Activated T-cell treated with anti-CD3 and anti-CD28 coated beads, Interleukin-2, amount 50 U/mL, for 72 hours (primary cell): ENCODE measurements at regions not wholly inside any gene's neighbourhood (a gene's known extent, or its start where the extent isn't known, plus 50 kb on each side); places are given as distances from the start of the nearest gene placed in this dataset.

ENCODE experiments used
- ATAC-seq, 2 donors: fragments of 150-1000 bp; cut with Tn5 transposase; replicated peaks in 1 of 2; 2 replicates each; pipeline ENCODE4 v1.10.0; 2021; ENCODE audit warnings: moderate library complexity in 2 of 2, mild to moderate bottlenecking in 1 of 2
- DNase-seq, 2 donors: peaks; one replicate each; pipeline ENCODE4 v3.0.0; 2021 to 2022; ENCODE audit warnings: mixed read lengths in 1 of 2
- H3K27ac Mint-ChIP-seq: one replicate; pipeline ENCODE4 v1.8.0; 2022; ENCODE audit warnings: mild to moderate bottlenecking, moderate library complexity, mixed read lengths
- H3K27me3 Mint-ChIP-seq: one replicate; pipeline ENCODE4 v1.8.0; 2022; ENCODE audit warnings: low read depth, mixed read lengths
- H3K36me3 Mint-ChIP-seq, 2 donors: one replicate each; pipeline ENCODE4 v1.8.0; 2022; ENCODE audit warnings: mixed read lengths in 2 of 2, mild to moderate bottlenecking in 1 of 2; ENCODE audit not compliant: insufficient read depth in 2 of 2
- H3K4me1 Mint-ChIP-seq: one replicate; pipeline ENCODE4 v1.8.0; 2022; ENCODE audit warnings: low read depth, mixed read lengths
- H3K4me3 Mint-ChIP-seq, 2 donors: one replicate each; pipeline ENCODE4 v1.8.0; 2022; ENCODE audit warnings: mild to moderate bottlenecking in 2 of 2, mixed read lengths in 2 of 2, moderate library complexity in 2 of 2
- H3K9me3 Mint-ChIP-seq, 2 donors: one replicate each; pipeline ENCODE4 v1.8.0; 2022; ENCODE audit warnings: mixed read lengths in 2 of 2

DNA sequence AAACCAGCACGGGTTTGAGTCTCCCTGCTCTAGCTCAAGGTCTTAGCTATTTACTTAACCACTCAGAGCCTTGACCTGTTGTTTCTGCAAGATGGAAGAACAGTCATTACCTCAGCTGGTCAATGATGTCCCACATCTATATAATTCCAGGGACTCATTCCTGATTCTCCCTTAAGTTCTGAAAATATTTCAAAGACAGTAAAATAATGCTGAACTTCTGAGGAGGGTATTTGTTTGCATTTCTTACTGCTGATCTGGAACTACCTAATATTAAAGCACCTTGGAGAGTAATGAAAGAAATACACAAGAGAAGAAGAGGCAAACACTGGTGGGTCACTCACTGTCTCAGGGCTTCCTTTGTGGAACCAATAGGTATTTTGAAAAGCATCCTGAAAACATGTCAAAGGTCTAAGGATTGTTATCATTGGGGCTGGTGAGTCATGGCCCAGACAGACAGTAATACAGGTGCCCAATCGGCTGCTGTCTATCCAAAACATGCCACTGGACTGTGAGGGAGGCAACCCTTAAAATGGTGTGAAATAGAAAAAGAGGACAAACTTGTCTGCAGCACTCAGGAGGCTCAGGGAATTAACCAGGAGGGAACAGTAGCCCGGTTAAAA is 88.7 kb upstream of the EGLN3 start:
- Mint-ChIP-seq H3K27me3 (peaks cover 16% of the 10 kb centered on the region), H3K9me3 (no peaks in the 10 kb centered on the region), H3K36me3 (peaks cover 0 to 2% of the 10 kb centered on the region in 2 donors), H3K27ac (no peak overlapping the region), H3K4me3 (no peak overlapping the region), H3K4me1 (peaks cover 26% of the 10 kb centered on the region)
- ATAC-seq = no peak
- DNase-seq = no peak

DNA sequence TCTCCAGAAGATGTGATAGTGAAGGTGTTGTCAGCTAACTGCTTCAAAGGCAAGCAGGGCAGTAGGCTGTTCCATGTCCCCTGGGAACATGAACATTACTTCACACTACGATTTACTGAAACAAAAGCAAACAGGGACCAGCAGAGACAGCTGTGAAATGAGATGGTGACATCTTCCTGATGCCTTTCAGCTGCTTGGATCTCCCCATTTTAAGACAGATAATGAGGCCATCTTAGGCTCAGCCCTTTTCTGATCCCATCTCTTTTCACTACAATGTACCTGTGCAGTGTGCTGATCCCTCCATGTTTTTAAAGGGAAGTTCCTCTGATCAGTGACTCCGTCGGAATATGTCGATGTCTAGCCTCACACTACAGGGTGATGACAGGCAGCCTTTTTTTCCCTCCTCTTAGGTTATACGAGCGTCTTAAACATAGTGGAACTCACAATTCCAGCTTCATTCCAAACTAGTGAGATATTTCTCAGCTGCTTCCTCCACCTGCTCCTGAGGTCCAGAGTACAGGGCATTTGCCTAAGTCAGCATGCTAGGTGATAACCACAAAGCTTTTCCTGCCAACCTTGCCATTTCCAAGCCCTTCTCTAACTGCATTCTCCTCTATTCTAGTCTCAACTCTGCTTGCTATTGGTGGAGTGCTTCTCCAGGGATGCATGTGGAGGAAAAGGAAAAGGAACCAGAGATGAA is 87.6 kb upstream of the EGLN3 start:
- Mint-ChIP-seq H3K27ac (no peak overlapping the region), H3K4me1 (peaks cover 15% of the 10 kb centered on the region), H3K27me3 (peaks cover 16% of the 10 kb centered on the region), H3K36me3 (peaks cover 0 to 2% of the 10 kb centered on the region in 2 donors), H3K4me3 (no peak overlapping the region), H3K9me3 (no peaks in the 10 kb centered on the region)
- no peak for ATAC-seq
- no peak for DNase-seq

DNA sequence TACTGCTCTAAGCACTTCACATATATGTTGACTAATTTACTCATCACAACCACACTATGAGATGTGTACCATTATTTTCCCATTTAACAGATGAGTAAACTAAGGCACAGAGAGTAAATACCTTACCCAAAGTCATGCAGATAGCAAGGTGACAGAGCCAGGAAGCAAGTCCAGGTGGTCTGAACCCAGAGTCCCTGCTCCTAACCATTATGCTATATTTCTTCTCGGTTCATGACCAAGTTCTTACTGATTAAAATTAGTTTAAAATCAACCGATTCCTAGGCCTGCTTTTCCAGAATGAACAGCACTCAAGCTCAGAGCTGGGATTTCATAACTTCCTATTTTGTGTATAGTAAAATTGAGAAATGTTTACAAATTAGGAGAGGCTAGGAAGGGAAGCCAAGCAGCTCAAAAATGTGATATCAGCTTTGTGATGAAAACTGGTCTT is 85.5 kb upstream of the EGLN3 start:
- Mint-ChIP-seq H3K27ac (no peak overlapping the region), H3K4me3 (no peak overlapping the region), H3K36me3 (peaks cover 0 to 2% of the 10 kb centered on the region in 2 donors), H3K27me3 (peaks cover 16% of the 10 kb centered on the region), H3K4me1 (no peaks in the 10 kb centered on the region), H3K9me3 (no peaks in the 10 kb centered on the region)
- ATAC-seq (no peak), DNase-seq (no peak)

DNA sequence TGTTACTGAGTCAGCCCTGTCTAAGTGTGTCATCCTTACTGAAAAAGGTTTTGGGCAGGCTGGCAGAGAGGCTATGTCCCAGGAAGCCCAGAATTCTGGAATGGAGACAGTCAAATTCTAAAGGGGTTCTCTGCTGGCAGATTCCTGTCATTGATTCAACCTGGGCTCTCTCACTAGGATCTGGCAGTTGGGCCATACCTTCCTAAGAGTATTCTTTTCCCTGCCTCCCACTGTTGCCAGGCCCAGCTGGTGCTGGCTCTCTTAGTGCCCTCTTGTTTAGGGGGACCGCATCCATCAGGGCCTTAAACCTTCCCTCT is 85.0 kb upstream of the EGLN3 start:
- no peaks in the 10 kb centered on the region for H3K36me3 Mint-ChIP-seq
- no peaks in the 10 kb centered on the region for H3K4me1 Mint-ChIP-seq
- ATAC-seq (no peak), DNase-seq (no peak)
- H3K27me3 Mint-ChIP-seq = peaks cover 16% of the 10 kb centered on the region
- H3K4me3 Mint-ChIP-seq = no peak overlapping the region
- H3K9me3 Mint-ChIP-seq = no peaks in the 10 kb centered on the region
- H3K27ac Mint-ChIP-seq = no peak overlapping the region

DNA sequence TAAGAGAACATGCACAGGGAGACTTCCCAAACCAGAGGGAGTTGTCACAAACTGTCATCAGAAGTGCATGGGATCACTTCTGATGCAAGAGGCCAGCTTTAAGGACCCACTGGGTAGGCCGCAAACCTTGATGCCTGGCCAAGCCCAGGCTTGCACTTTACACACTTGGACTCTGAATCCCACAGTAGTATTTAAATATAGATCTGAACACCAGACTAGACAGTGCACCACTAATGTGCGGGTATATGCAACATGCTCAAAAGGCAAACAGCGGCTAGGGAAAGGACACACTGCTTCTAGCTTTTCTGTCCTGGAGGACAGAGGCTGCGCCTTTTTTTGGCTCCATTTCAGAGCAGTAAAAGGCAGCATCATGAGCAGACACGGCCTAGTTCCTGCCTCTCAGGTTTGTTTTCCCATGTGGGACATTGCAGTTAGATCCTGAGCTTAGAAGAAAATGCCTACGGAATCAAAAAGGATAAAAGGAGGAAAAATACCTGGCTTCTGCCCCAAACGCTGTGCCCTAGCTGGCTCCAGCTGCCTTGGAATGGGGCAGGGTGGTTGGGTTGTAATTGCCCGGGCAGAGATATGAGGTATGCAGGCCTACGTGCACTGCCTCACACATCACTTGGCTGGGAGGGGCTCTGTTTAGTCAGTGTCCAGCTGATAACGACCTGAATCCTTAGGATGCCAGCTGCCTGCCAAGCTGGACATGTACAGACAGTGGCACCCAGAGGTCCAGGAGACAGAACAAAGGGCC is 84.5 kb upstream of the EGLN3 start:
- H3K4me1 Mint-ChIP-seq = no peaks in the 10 kb centered on the region
- peaks cover 16% of the 10 kb centered on the region for H3K27me3 Mint-ChIP-seq
- H3K27ac Mint-ChIP-seq = no peak overlapping the region
- ATAC-seq = no peak
- no peak for DNase-seq
- no peak overlapping the region for H3K4me3 Mint-ChIP-seq
- no peaks in the 10 kb centered on the region for H3K9me3 Mint-ChIP-seq
- H3K36me3 Mint-ChIP-seq = no peaks in the 10 kb centered on the region

DNA sequence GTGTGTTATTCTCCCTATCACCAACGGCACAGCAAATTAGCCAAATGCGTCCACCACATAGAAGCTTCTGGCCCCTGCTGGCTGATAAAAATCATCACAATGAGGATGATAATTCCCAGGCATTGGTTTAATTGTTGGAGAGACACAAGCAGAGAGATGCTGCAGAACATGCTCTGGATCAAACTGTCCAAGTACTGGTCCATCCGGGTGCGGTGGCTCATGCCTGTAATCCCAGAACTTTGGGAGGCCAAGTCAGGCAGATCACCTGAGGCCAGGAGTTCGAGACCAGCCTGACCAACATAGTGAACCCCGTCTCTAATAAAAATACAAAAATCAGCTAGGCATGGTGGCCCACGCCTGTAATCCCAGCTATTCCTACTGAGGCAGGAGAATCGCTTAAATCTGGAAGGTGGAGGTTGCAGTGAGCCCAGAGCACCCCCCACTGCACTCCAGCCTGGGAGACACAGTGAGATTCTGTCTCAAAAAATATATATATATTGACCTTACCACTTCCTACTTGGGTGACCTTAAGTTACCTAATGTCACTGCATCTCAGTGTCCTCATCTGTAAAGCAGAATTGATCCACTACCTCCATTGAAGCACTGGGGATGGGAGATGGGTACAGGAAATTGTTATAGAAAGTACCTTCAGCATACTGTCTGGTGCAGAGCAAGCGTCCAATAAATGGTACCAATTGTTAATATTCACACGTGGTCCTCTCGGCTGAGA is 83.7 kb upstream of the EGLN3 start:
- Mint-ChIP-seq H3K27ac (no peak overlapping the region), H3K4me3 (no peak overlapping the region), H3K36me3 (no peaks in the 10 kb centered on the region), H3K27me3 (peaks cover 14% of the 10 kb centered on the region), H3K9me3 (no peaks in the 10 kb centered on the region), H3K4me1 (no peaks in the 10 kb centered on the region)
- DNase-seq = no peak
- ATAC-seq = no peak

DNA sequence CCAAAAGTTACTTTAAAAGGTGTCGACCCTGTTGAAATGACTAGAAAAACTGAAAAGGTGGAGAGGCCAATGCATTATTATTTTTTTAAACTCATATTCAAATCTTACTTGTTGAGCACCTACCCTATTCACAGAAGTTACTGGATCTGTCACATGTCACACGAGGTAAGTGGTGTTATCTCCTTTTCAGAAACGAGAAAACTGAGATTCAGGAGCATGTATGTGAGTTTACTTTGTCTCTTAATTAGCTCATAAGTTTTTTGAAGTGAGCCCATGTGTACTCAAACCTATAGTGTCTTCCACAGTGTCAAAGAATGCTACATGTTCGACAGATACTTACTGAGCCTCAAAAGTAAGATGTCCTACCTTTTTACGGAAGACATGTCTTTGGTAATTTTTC is 81.8 kb upstream of the EGLN3 start:
- H3K27me3 Mint-ChIP-seq = no peaks in the 10 kb centered on the region
- no peak for ATAC-seq

DNA sequence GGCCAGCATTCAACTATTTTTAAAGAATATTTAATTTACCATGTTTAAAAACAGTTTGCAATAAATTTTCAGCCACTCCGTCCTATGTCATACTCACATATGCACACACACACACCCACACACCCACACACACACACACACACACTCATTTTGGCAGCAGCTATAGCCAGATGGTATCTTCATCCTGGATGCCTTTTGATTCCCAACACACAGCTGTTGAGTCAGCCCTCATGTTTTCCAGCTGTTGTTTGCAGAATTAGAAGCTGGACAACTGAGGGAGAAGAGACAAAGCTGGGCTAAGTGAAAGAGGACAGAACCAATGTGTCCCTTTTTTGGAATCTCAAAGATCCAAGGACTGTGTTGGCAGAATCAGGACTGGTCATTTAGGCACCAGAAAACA is 80.0 kb upstream of the EGLN3 start:
- H3K27me3 Mint-ChIP-seq = no peaks in the 10 kb centered on the region
- no peaks in the 10 kb centered on the region for H3K9me3 Mint-ChIP-seq
- no peaks in the 10 kb centered on the region for H3K4me1 Mint-ChIP-seq
- no peaks in the 10 kb centered on the region for H3K36me3 Mint-ChIP-seq
- ATAC-seq = no peak
- no peak overlapping the region for H3K4me3 Mint-ChIP-seq
- DNase-seq = no peak
- H3K27ac Mint-ChIP-seq = no peak overlapping the region

More for the DNA sequence above, 81.8 kb upstream of the EGLN3 start:
- no peak for DNase-seq
- no peaks in the 10 kb centered on the region for H3K36me3 Mint-ChIP-seq
- H3K9me3 Mint-ChIP-seq = no peaks in the 10 kb centered on the region
- no peaks in the 10 kb centered on the region for H3K4me1 Mint-ChIP-seq
- no peak overlapping the region for H3K27ac Mint-ChIP-seq
- no peak overlapping the region for H3K4me3 Mint-ChIP-seq

DNA sequence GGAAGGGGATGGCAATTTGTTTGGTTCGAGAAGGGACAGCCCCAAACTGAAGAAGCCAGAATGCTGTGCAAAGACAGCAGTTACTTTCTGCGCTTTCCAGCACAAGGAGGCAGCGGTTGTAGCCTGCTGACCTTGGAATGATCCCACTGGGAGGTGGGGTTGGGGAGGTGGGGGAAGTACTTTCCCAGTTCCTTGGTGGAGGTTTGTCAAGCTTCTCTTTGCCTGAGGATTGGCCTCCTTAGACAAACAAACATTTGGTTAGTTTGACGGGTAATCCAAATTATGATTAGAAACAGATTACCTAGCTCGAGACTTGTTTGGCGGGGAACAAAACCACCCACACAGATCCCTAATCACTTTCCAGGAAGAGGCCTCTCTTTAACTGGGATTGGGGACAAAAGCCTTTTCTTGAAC is 79.1 kb upstream of the EGLN3 start:
- Mint-ChIP-seq H3K36me3 (no peaks in the 10 kb centered on the region), H3K4me3 (no peak overlapping the region), H3K27ac (no peak overlapping the region), H3K27me3 (no peaks in the 10 kb centered on the region), H3K4me1 (no peaks in the 10 kb centered on the region), H3K9me3 (no peaks in the 10 kb centered on the region)
- DNase-seq (no peak), ATAC-seq (no peak)

DNA sequence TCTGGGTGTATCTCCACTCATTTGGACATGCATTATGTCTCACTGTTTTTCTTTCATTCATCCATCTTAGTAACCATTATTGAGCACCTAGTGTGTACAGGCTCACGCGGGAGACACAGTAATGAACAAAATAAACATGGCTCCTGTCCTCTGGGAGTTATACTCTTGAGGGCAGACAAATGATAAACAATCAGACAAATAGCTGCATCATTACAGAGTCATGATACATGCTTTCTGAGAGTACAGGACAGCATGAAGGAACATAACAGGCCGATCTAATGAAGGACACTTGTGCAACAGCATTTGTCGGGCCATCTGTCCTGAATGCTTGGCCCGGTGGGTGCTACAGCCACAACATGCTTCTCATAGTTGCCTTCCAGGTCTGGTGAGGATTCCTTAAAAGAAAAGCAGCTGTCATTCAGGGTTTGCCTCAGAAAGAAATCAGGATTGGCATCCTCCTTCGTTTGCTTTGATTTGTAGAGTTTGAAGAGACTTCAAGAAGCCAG is 77.2 kb upstream of the EGLN3 start:
- H3K27ac Mint-ChIP-seq = no peak overlapping the region
- DNase-seq = no peak
- no peaks in the 10 kb centered on the region for H3K9me3 Mint-ChIP-seq
- H3K36me3 Mint-ChIP-seq = no peaks in the 10 kb centered on the region
- H3K27me3 Mint-ChIP-seq = no peaks in the 10 kb centered on the region
- ATAC-seq = no peak
- H3K4me3 Mint-ChIP-seq = no peak overlapping the region
- H3K4me1 Mint-ChIP-seq = no peaks in the 10 kb centered on the region

DNA sequence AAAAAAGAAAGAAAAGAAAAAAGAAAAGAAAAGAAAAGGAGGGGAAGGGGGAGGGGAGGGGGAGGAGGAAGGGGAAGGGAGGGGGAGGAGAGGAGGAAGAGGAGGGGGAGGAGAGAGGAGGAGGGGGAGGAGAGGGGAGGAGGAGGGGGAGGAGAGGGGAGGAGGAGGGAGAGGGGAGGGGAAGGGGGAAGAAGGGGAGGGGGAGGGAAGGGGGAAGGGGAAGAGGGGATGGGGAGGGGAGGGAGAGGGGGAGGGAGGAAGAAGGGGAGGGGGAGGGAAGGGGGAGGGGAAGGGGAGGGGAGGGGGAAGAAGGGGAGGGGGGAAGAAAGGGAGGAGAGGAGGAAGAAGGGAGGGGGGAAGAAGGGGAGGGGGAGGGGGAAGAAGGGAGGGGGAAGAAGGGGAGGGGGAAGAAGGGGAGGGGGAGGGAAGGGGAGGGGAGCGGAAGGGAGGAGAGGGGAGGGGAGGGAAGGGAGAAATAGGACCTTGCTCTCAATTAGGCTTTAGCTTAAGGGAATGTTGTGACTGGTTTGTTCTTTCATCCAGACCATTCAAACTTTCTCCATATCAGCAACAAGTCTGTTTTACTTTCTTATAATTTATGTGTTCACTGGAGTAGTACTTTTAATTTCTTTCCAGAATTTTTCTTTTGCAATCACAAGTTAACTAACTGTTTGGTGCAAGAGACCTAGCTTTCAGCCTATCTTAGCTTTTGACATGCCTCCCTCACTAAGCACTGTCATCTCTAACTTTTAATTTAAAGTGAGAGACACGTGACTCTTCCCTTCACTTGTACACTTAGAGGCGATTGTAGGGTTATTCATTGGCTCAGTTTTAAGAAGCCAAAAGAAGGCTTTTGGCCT is 76.5 kb upstream of the EGLN3 start:
- Mint-ChIP-seq H3K27me3 (no peaks in the 10 kb centered on the region), H3K36me3 (no peaks in the 10 kb centered on the region), H3K9me3 (no peaks in the 10 kb centered on the region)

DNA sequence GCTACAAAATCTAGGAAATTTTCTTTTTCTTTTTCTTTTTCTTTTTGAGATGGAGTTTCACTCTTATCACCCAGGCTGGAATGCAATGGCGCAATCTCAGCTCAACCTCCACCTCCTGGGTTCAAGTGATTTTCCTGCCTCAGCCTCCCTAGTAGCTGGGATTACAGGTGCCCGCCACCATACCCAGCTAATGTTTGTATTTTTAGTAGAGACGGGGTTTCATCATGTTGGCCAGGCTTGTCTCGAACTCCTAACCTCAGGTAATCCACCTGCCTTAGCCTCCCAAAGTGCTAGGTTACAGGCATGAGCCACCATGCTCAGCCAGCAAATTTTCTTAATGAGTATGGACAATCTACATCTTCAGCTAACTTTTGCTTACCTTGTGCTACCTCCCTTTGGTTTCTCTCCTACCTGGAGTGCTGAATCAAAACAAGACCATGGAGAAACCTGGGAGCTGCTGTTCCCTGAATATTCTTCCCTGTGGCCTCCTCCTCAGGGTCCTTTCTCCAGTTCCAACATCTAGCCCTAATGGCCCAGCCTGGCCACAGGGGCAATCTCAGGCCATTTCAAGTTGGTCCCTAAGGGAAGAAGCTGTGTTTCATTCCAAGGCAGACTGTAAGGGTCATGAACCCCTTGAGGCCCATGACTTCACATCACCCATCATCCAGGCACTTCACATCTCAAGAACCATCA is 74.6 kb upstream of the EGLN3 start:
- Mint-ChIP-seq H3K4me3 (no peak overlapping the region), H3K36me3 (no peaks in the 10 kb centered on the region), H3K27me3 (no peaks in the 10 kb centered on the region), H3K9me3 (no peaks in the 10 kb centered on the region), H3K4me1 (no peaks in the 10 kb centered on the region), H3K27ac (no peak overlapping the region)
- ATAC-seq (no peak), DNase-seq (no peak)

More for the DNA sequence above, 76.5 kb upstream of the EGLN3 start:
- H3K4me1 Mint-ChIP-seq = no peaks in the 10 kb centered on the region
- DNase-seq = no peak
- no peak overlapping the region for H3K4me3 Mint-ChIP-seq
- no peak for ATAC-seq
- no peak overlapping the region for H3K27ac Mint-ChIP-seq
